ENCODE measurements at regions not wholly inside any gene's neighbourhood (a gene's known extent, or its start where the extent isn't known, plus 50 kb on each side); places are given as distances from the start of the nearest gene placed in this dataset.
A peak's percentile ranks its signal among the peaks of the same experiment; 100 is the strongest.

GRCh38 chr3:182405759-182406158, 387.5 kb upstream of the ATP11B start:
- H3K36me3 ChIP-seq (ENCODE audit: control insufficient read depth in 4 of 4, insufficient read depth in 4 of 4, low read length in 4 of 4), result no peaks in the 10 kb centered on the region
- H3K9ac ChIP-seq (ENCODE audit: insufficient read depth in 1 of 2, low read length in 2 of 2), result no peak overlapping the region
- DNase-seq (peak in 2 of 3 donors; percentile 55 to 78), ATAC-seq (ENCODE audit: insufficient read depth, low FRiP score) (no peak)
- H3K4me1 ChIP-seq (ENCODE audit: control insufficient read depth in 5 of 5, insufficient read depth in 5 of 5, low read length in 5 of 5), result peaks cover 0 to 12% (median 0%) of the 10 kb centered on the region in 5 donors
- H3K27ac ChIP-seq (ENCODE audit: low read depth in 1 of 2, low read length in 1 of 2), result no peak overlapping the region
- no peak overlapping the region for H3K4me3 ChIP-seq
- 52 to 55% methylated on average over 2 of the region's 2 CpGs for WGBS, 2 donors
- TF ChIP-seq CTCF (IDR thresholded peaks at IDR 0.05; ENCODE audit: control extremely low read depth, extremely low read depth), result no peak
- H3K9me3 ChIP-seq (ENCODE audit: control insufficient read depth in 4 of 4, insufficient read depth in 3 of 4, low read length in 3 of 4), result no peaks in the 10 kb centered on the region
- H3K27me3 ChIP-seq (ENCODE audit: control insufficient read depth in 3 of 3, insufficient read depth in 3 of 3, low read length in 2 of 3), result no peaks in the 10 kb centered on the region

GRCh38 chr3:182406786-182407185, 386.5 kb upstream of the ATP11B start:
- ATAC-seq (ENCODE audit: insufficient read depth, low FRiP score), result no peak

GRCh38 chr3:182410051-182410450, 383.3 kb upstream of the ATP11B start:
- 68 to 93% methylated on average over 5 of the region's 5 CpGs for WGBS, 2 donors
- H3K9ac ChIP-seq (ENCODE audit: insufficient read depth in 1 of 2, low read length in 2 of 2), result no peak overlapping the region
- no peak for DNase-seq

More at GRCh38 chr3:182406786-182407185, 386.5 kb upstream of the ATP11B start:
- Histone ChIP-seq H3K9ac (ENCODE audit: insufficient read depth in 1 of 2, low read length in 2 of 2) (no peak overlapping the region), H3K4me3 (no peak overlapping the region), H3K27ac (ENCODE audit: low read depth in 1 of 2, low read length in 1 of 2) (no peak overlapping the region), H3K9me3 (ENCODE audit: control insufficient read depth in 4 of 4, insufficient read depth in 3 of 4, low read length in 3 of 4) (no peaks in the 10 kb centered on the region), H3K4me1 (ENCODE audit: control insufficient read depth in 5 of 5, insufficient read depth in 5 of 5, low read length in 5 of 5) (peaks cover 0 to 12% (median 0%) of the 10 kb centered on the region in 5 donors), H3K27me3 (ENCODE audit: control insufficient read depth in 3 of 3, insufficient read depth in 3 of 3, low read length in 2 of 3) (no peaks in the 10 kb centered on the region), H3K36me3 (ENCODE audit: control insufficient read depth in 4 of 4, insufficient read depth in 4 of 4, low read length in 4 of 4) (no peaks in the 10 kb centered on the region)
- no peak for TF ChIP-seq CTCF (IDR thresholded peaks at IDR 0.05; ENCODE audit: control extremely low read depth, extremely low read depth)
- 75 to 79% methylated on average over 4 of the region's 4 CpGs for WGBS, 2 donors
- DNase-seq, result peak in 2 of 3 donors; percentile 59 to 72

More at GRCh38 chr3:182410051-182410450, 383.3 kb upstream of the ATP11B start:
- no peak for TF ChIP-seq CTCF (IDR thresholded peaks at IDR 0.05; ENCODE audit: control extremely low read depth, extremely low read depth)
- Histone ChIP-seq H3K9me3 (ENCODE audit: control insufficient read depth in 4 of 4, insufficient read depth in 3 of 4, low read length in 3 of 4) (no peaks in the 10 kb centered on the region), H3K27ac (ENCODE audit: low read depth in 1 of 2, low read length in 1 of 2) (no peak overlapping the region), H3K27me3 (ENCODE audit: control insufficient read depth in 3 of 3, insufficient read depth in 3 of 3, low read length in 2 of 3) (no peaks in the 10 kb centered on the region), H3K36me3 (ENCODE audit: control insufficient read depth in 4 of 4, insufficient read depth in 4 of 4, low read length in 4 of 4) (no peaks in the 10 kb centered on the region), H3K4me3 (no peak overlapping the region), H3K4me1 (ENCODE audit: control insufficient read depth in 5 of 5, insufficient read depth in 5 of 5, low read length in 5 of 5) (peaks cover 0 to 12% (median 0%) of the 10 kb centered on the region in 5 donors)
- ATAC-seq (ENCODE audit: insufficient read depth, low FRiP score), result no peak
